GM12878 (cell line): ENCODE measurements at regions not wholly inside any gene's neighbourhood (a gene's known extent, or its start where the extent isn't known, plus 50 kb on each side); places are given as distances from the start of the nearest gene placed in this dataset.

Experiments
- ATAC-seq: fragments of 200-7000 bp; cut with Tn5 transposase; 3 replicates; pipeline ENCODE4 v1.9.1; 2020; ENCODE audit warnings: mild to moderate bottlenecking, moderate library complexity
- BruUV-seq: library from RNA; stranded (reverse); fragments of 400-500 nt; replicated peaks from 2 replicates; lab custom pipeline; 2021; lab: Mats Ljungman, UMichigan
- CTCF ChIA-PET: fragments of 300-600 bp; sonication (Branson Sonifier 250); formaldehyde crosslinking; extraction: SDS; loops from one replicate; lab custom pipeline; 2021; ENCODE audit warnings: inconsistent platforms; lab: Yijun Ruan, JAX
- POLR2A ChIA-PET: fragments of 350-600 bp; formaldehyde crosslinking; extraction: SDS; loops from one replicate; lab custom pipeline; 2021; ENCODE audit warnings: inconsistent platforms; lab: Charles Lee
- RAD21 ChIA-PET: fragments of 300-600 bp; sonication (Branson Sonifier 250); formaldehyde crosslinking; loops from one replicate; lab custom pipeline; 2023; ENCODE audit warnings: antibody characterized with exemption; ENCODE audit not compliant: unreplicated experiment; lab: Charles Lee
- SMC1A ChIA-PET: fragments of 300-600 bp; sonication (Branson Sonifier 250); formaldehyde crosslinking; loops from one replicate; lab custom pipeline; 2023; ENCODE audit not compliant: unreplicated experiment, uncharacterized antibody; lab: Charles Lee
- DNase-seq: peaks from one replicate; pipeline ENCODE4 v3.0.0-alpha.2; 2011; ENCODE audit warnings: low read depth, low spot score
- FAIRE-seq: peaks from 3 replicates; lab custom pipeline; 2011; peaks lifted over from hg19 to GRCh38; lab: Jason Lieb, UNC
- H2AFZ ChIP-seq: 2 replicates; pipeline ENCODE4 v1.6.0; 2011; ENCODE audit warnings: low read depth, low read length, control low read depth; ENCODE audit not compliant: control insufficient read depth
- H3K27ac ChIP-seq: 2 replicates; pipeline ENCODE4 v1.5.1; 2011; ENCODE audit warnings: control low read depth; ENCODE audit not compliant: control insufficient read depth, insufficient read depth
- H3K27me3 ChIP-seq, 2 experiments: replicated peaks in 1 of 2; 2 replicates each; pipeline versions ENCODE4 v1.6.0 to v1.6.1; 2011; ENCODE audit warnings: low read length in 1 of 2; ENCODE audit not compliant: control insufficient read depth in 2 of 2, insufficient read depth in 2 of 2
- H3K36me3 ChIP-seq, 2 experiments: 2 replicates each; pipeline ENCODE4 v1.5.1; 2011; ENCODE audit warnings: low read length in 1 of 2; ENCODE audit not compliant: control insufficient read depth in 2 of 2, insufficient read depth in 2 of 2
- H3K4me1 ChIP-seq: 2 replicates; pipeline ENCODE4 v1.6.1; 2011; ENCODE audit warnings: mild to moderate bottlenecking, low read length, moderate library complexity, mixed read lengths; ENCODE audit not compliant: control insufficient read depth, insufficient read depth
- H3K4me2 ChIP-seq: 2 replicates; pipeline ENCODE4 v1.6.0; 2011; ENCODE audit warnings: control low read depth; ENCODE audit not compliant: control insufficient read depth, insufficient read depth
- H3K4me3 ChIP-seq: fragments of 200-600 bp; sonication (generic); 2 replicates; pipeline ENCODE4 v1.5.1; 2016
- H3K79me2 ChIP-seq: 2 replicates; pipeline ENCODE4 v1.6.0; 2011; ENCODE audit warnings: low read length; ENCODE audit not compliant: control insufficient read depth, insufficient read depth
- H3K9ac ChIP-seq: 2 replicates; pipeline ENCODE4 v1.8.0; 2011; ENCODE audit warnings: low read length, control low read depth, mixed read lengths; ENCODE audit not compliant: control insufficient read depth, insufficient read depth
- H3K9me3 ChIP-seq: replicated peaks from 3 replicates; pipeline ENCODE4 v1.5.1; 2011; ENCODE audit warnings: mild to moderate bottlenecking, low read length; ENCODE audit not compliant: control insufficient read depth, insufficient read depth
- H4K20me1 ChIP-seq: 2 replicates; pipeline ENCODE4 v1.6.0; 2011; ENCODE audit not compliant: control insufficient read depth, insufficient read depth
- ASH2L ChIP-seq: fragments of 300-600, 200-600 bp; sonication (generic); IDR thresholded peaks from 2 replicates; pipeline ENCODE4 v1.6.1; 2017; ENCODE audit warnings: low read depth, mild to moderate bottlenecking, borderline replicate concordance
- ATF7 ChIP-seq: fragments of 450-650 bp; IDR thresholded peaks from 2 replicates; pipeline ENCODE4 v1.6.1; 2016; ENCODE audit warnings: low read depth, mild to moderate bottlenecking
- BCL11A ChIP-seq: IDR thresholded peaks from 2 replicates; pipeline ENCODE4 v1.6.1; 2011; ENCODE audit warnings: low read depth, low read length
- E4F1 ChIP-seq: fragments of 450-650 bp; IDR thresholded peaks from 2 replicates; pipeline ENCODE4 v1.6.1; 2018; ENCODE audit warnings: borderline replicate concordance, mild to moderate bottlenecking; ENCODE audit not compliant: partially characterized antibody
- IKZF1 ChIP-seq: fragments of 450-650 bp; conservative IDR thresholded peaks from 2 replicates; pipeline ENCODE4 v1.6.1; 2017; ENCODE audit warnings: antibody characterized with exemption, mild to moderate bottlenecking
- LARP7 ChIP-seq: fragments of 450-650 bp; IDR thresholded peaks from 2 replicates; pipeline ENCODE4 v1.6.1; 2017; ENCODE audit warnings: mild to moderate bottlenecking
- MEF2A ChIP-seq: IDR thresholded peaks from 2 replicates; pipeline ENCODE4 v1.6.1; 2011; ENCODE audit warnings: low read depth, mild to moderate bottlenecking, low read length, moderate library complexity; ENCODE audit not compliant: insufficient read depth
- REST ChIP-seq: IDR thresholded peaks from 2 replicates; pipeline ENCODE4 v1.6.1; 2012; ENCODE audit warnings: mild to moderate bottlenecking, low read depth, low read length
- SRF ChIP-seq, 2 experiments: IDR thresholded peaks; 2 replicates each; pipeline ENCODE4 v1.6.1; 2011; ENCODE audit warnings: low read depth in 2 of 2, low read length in 2 of 2, mild to moderate bottlenecking in 1 of 2, moderate library complexity in 1 of 2
- ZBTB33 ChIP-seq: fragments of 450-650 bp; IDR thresholded peaks from 2 replicates; pipeline ENCODE4 v1.6.1; 2017; ENCODE audit warnings: mild to moderate bottlenecking
- WGBS: methylation state at CpG from one replicate; pipeline ENCODE4 v1.1.6; 2016; ENCODE audit warnings: low lambda C conversion rate; ENCODE audit not compliant: insufficient replicate concordance, insufficient coverage; ENCODE audit errors: missing lambda C conversion rate; 5-methylcytosine and 5-hydroxymethylcytosine counted together
- in situ Hi-C: fragments of 300-500 bp; cut with MboI; formaldehyde crosslinking; loops from 9 replicates; pipeline ENCODE4 v1.14.3; 2018; ENCODE audit warnings: mixed read lengths
- intact Hi-C: fragments of 100-400 bp; cut with micrococcal nuclease; formaldehyde crosslinking; loops from one replicate; pipeline ENCODE4 v1.14.2; 2022; ENCODE audit not compliant: unreplicated experiment
- TF ChIP-seq, protein P1 (sequence below): fragments of 450-650 bp; IDR thresholded peaks from 2 replicates; pipeline ENCODE4 v1.6.1; 2017; ENCODE audit warnings: mild to moderate bottlenecking, moderate library complexity
- TF ChIP-seq, protein P2 (sequence below): IDR thresholded peaks from 2 replicates; pipeline ENCODE4 v1.6.1; 2012; ENCODE audit warnings: low read depth, low read length, improper control_type of control experiment

GRCh38 chr1:58983162-58983561 lies 199.3 kb upstream of the JUN start:
- Histone ChIP-seq H3K79me2 (no peaks in the 10 kb centered on the region), H4K20me1 (no peaks in the 10 kb centered on the region), H3K9ac (no peak overlapping the region), H2AFZ (no peak overlapping the region), H3K4me2 (no peak overlapping the region), H3K4me1 (peaks cover 4% of the 10 kb centered on the region; the same call in 1 of the 2 replicates), H3K9me3 (no peaks in the 10 kb centered on the region), H3K27me3 (no peaks in the 10 kb centered on the region; a peak in 1 of 4 replicates), H3K36me3 (no peaks in the 10 kb centered on the region), H3K27ac (no peak overlapping the region), H3K4me3 (no peak overlapping the region)
- ATAC-seq = no peak
- in situ Hi-C loops = no loop called here
- SMC1A ChIA-PET = no interaction called here
- no peak for DNase-seq
- RAD21 ChIA-PET = no interaction called here
- intact Hi-C loops = no loop called here
- FAIRE-seq = no peak
- POLR2A ChIA-PET = no interaction called here
- WGBS = 36% methylated on average over 3 of the region's 3 CpGs
- BruUV-seq = no TSS peak
- CTCF ChIA-PET = interaction anchor here (0.5 kb wide), 1 partner anchor 39 kb away, joined by 5 read pairs; no protein-coding TSS in a partner anchor
- no peak for TF ChIP-seq BCL11A
- no peak for TF ChIP-seq ATF7
- TF ChIP-seq, protein P1, sequence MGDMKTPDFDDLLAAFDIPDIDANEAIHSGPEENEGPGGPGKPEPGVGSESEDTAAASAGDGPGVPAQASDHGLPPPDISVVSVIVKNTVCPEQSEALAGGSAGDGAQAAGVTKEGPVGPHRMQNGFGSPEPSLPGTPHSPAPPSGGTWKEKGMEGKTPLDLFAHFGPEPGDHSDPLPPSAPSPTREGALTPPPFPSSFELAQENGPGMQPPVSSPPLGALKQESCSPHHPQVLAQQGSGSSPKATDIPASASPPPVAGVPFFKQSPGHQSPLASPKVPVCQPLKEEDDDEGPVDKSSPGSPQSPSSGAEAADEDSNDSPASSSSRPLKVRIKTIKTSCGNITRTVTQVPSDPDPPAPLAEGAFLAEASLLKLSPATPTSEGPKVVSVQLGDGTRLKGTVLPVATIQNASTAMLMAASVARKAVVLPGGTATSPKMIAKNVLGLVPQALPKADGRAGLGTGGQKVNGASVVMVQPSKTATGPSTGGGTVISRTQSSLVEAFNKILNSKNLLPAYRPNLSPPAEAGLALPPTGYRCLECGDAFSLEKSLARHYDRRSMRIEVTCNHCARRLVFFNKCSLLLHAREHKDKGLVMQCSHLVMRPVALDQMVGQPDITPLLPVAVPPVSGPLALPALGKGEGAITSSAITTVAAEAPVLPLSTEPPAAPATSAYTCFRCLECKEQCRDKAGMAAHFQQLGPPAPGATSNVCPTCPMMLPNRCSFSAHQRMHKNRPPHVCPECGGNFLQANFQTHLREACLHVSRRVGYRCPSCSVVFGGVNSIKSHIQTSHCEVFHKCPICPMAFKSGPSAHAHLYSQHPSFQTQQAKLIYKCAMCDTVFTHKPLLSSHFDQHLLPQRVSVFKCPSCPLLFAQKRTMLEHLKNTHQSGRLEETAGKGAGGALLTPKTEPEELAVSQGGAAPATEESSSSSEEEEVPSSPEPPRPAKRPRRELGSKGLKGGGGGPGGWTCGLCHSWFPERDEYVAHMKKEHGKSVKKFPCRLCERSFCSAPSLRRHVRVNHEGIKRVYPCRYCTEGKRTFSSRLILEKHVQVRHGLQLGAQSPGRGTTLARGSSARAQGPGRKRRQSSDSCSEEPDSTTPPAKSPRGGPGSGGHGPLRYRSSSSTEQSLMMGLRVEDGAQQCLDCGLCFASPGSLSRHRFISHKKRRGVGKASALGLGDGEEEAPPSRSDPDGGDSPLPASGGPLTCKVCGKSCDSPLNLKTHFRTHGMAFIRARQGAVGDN = no peak
- TF ChIP-seq MEF2A = no peak
- no peak for TF ChIP-seq IKZF1
- TF ChIP-seq ZBTB33 = no peak
- TF ChIP-seq LARP7 = no peak
- TF ChIP-seq SRF (IDR thresholded peaks at IDR 0.05; ENCODE audit: low read depth in 2 of 2, low read length in 2 of 2) = no peak
- TF ChIP-seq REST = no peak
- TF ChIP-seq, protein P2, sequence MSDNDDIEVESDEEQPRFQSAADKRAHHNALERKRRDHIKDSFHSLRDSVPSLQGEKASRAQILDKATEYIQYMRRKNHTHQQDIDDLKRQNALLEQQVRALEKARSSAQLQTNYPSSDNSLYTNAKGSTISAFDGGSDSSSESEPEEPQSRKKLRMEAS = no peak
- TF ChIP-seq ASH2L = no peak
- TF ChIP-seq E4F1 = no peak
